Adrenal gland (tissue), 9 donors: ENCODE measurements at regions not wholly inside any gene's neighbourhood (a gene's known extent, or its start where the extent isn't known, plus 50 kb on each side); places are given as distances from the start of the nearest gene placed in this dataset.

Experiments
- DNase-seq, 7 donors: peaks; one replicate each; pipeline ENCODE4 v3.0.0-alpha.2; 2019 to 2020
- H3K27ac ChIP-seq, 5 donors: fragments of 200-600 bp; sonication (generic) in 4 of 5; 1 replicate in 3 of 5; 2 replicates in 2 of 5; pipeline versions ENCODE4 v1.5.1 to v1.8.0; 2016 to 2020; ENCODE audit warnings: mild to moderate bottlenecking in 1 of 5
- H3K27me3 ChIP-seq: fragments of 200-600 bp; 2 replicates; pipeline ENCODE4 v1.8.0; 2021
- H3K36me3 ChIP-seq, 2 donors: fragments of 200-600 bp; replicated peaks in 1 of 2; 1 replicate in 1 of 2; 2 replicates in 1 of 2; pipeline versions ENCODE4 v1.5.1 to v1.8.0; 2018 to 2022
- H3K4me1 ChIP-seq, 2 donors: fragments of 200-600 bp; replicated peaks in 1 of 2; 1 replicate in 1 of 2; 2 replicates in 1 of 2; pipeline versions ENCODE4 v1.5.1 to v1.8.0; 2018 to 2021
- H3K4me3 ChIP-seq, 4 donors: fragments of 200-600 bp; sonication (generic) in 3 of 4; one replicate each; pipeline ENCODE4 v1.5.1; 2016 to 2018
- H3K9me3 ChIP-seq, 3 donors: fragments of 200-600 bp; sonication (generic) in 1 of 3; replicated peaks in 1 of 3; 1 replicate in 2 of 3; 2 replicates in 1 of 3; pipeline versions ENCODE4 v1.5.1 to v1.8.0; 2016 to 2021
- POLR2A ChIP-seq, 2 donors: fragments of 450-650 bp; IDR thresholded peaks; one replicate each; pipeline ENCODE4 v1.6.1; 2017; ENCODE audit warnings: antibody characterized with exemption in 2 of 2, mild to moderate bottlenecking in 2 of 2, moderate library complexity in 1 of 2
- WGBS, 4 donors: extraction: QIAGEN DNeasy Blood & Tissue Kit in 2 of 4; methylation state at CpG; one replicate each; pipeline versions ENCODE4 v1.1.5 to v1.1.7; 2013 to 2017; 5-methylcytosine and 5-hydroxymethylcytosine counted together
- intact Hi-C, 2 donors: fragments of 100-400 bp; cut with DNase I; formaldehyde crosslinking; loops; one replicate each; pipeline versions ENCODE4 v1.14.1 to v1.15.0; 2022 to 2023
- TF ChIP-seq, protein P1 (sequence below), 6 experiments: fragments of 450-650 bp in 4 of 6; fragments of 200-600 bp in 2 of 6; sonication (generic) in 1 of 6; IDR thresholded peaks; 1 replicate in 5 of 6; 2 replicates in 1 of 6; pipeline versions ENCODE4 v1.5.1 to v1.8.0; 2016 to 2021; ENCODE audit warnings: antibody characterized with exemption in 6 of 6, mild to moderate bottlenecking in 2 of 6, moderate library complexity in 1 of 6
- donor health status: healthy with polysubstance abuse.
- donor health status: Bipolar disorder and iron deficiency.
- donor health status: DM: yes; HTN: yes; CAD: no.
- donor health status: DM: no; HTN: no; CAD: no.
- donor health status: DM: no; HTN: no; CAD: no.

- peak in 1 of 7 donors; percentile 48 for DNase-seq
- no peaks in the 10 kb centered on the region for H3K9me3 ChIP-seq
- no peaks in the 10 kb centered on the region for H3K36me3 ChIP-seq
- no peak for TF ChIP-seq POLR2A (IDR thresholded peaks at IDR 0.05)
- TF ChIP-seq, protein P1, sequence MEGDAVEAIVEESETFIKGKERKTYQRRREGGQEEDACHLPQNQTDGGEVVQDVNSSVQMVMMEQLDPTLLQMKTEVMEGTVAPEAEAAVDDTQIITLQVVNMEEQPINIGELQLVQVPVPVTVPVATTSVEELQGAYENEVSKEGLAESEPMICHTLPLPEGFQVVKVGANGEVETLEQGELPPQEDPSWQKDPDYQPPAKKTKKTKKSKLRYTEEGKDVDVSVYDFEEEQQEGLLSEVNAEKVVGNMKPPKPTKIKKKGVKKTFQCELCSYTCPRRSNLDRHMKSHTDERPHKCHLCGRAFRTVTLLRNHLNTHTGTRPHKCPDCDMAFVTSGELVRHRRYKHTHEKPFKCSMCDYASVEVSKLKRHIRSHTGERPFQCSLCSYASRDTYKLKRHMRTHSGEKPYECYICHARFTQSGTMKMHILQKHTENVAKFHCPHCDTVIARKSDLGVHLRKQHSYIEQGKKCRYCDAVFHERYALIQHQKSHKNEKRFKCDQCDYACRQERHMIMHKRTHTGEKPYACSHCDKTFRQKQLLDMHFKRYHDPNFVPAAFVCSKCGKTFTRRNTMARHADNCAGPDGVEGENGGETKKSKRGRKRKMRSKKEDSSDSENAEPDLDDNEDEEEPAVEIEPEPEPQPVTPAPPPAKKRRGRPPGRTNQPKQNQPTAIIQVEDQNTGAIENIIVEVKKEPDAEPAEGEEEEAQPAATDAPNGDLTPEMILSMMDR (IDR thresholded peaks at IDR 0.05): no peak
- no peaks in the 10 kb centered on the region for H3K4me1 ChIP-seq
- 80 to 90% (median 85%) methylated on average over 6 of the region's 6 CpGs for WGBS, 4 donors
- H3K4me3 ChIP-seq: no peak overlapping the region
- intact Hi-C loops: no loop called here
- H3K27me3 ChIP-seq: no peaks in the 10 kb centered on the region
- H3K27ac ChIP-seq: no peak overlapping the region
Observed at GRCh38 chr3:148079370-148079769, 618.3 kb upstream of the AGTR1 start.

GRCh38 chr3:148081926-148082325, 615.8 kb upstream of the AGTR1 start:
- no peak for TF ChIP-seq POLR2A (IDR thresholded peaks at IDR 0.05)
- TF ChIP-seq, protein P1 (IDR thresholded peaks at IDR 0.05): no peak
- intact Hi-C loops: no loop called here
- DNase-seq: no peak
- Histone ChIP-seq H3K27me3 (no peaks in the 10 kb centered on the region), H3K4me3 (no peak overlapping the region), H3K36me3 (no peaks in the 10 kb centered on the region), H3K4me1 (no peaks in the 10 kb centered on the region), H3K9me3 (no peaks in the 10 kb centered on the region), H3K27ac (no peak overlapping the region)
- WGBS, 4 donors: 90 to 97% (median 96%) methylated on average over 1 of the region's 1 CpG

DNA sequence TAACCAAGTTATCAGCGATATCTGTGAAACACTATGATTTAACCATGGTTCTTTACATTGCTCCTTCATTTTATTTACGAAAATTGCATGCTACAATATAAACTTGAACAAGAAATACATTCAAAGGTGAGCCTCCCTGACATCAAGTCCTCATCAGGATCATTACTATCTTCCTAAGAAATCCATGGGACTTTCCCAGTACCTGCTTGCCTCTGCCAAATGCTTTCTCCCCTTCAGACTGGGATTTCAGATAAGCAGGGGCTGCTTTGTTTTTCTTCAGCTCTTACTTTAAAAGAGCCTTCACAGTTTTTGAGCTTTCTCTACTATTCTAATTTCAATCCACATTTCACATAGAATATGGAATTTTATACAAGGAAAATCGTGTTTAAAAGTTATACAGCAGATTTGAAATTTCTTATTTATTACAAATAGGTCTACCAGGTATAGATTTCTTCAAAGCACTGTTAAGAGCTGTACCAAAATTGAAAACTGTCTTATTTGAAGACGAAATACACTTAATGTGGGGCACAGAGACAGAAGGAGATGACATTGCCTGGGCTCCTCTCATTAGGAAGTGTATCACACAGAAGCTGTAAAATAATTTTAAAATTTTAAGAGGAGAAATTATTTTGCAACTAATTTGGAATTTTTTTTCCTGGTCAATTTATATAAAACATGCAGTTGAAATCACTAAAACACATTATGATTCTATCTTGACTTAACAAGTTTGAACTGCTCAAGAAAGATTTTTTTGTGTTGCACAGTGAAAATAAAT, 615.0 kb upstream of the AGTR1 start:
- H3K27ac ChIP-seq: no peak overlapping the region
- no peaks in the 10 kb centered on the region for H3K4me1 ChIP-seq
- TF ChIP-seq, protein P1 (IDR thresholded peaks at IDR 0.05): no peak
- no peak for TF ChIP-seq POLR2A (IDR thresholded peaks at IDR 0.05)
- no peak overlapping the region for H3K4me3 ChIP-seq
- intact Hi-C loops: no loop called here
- WGBS, 4 donors: 63 to 79% (median 72%) methylated on average over 4 of the region's 4 CpGs
- no peaks in the 10 kb centered on the region for H3K9me3 ChIP-seq
- no peak for DNase-seq
- H3K36me3 ChIP-seq: no peaks in the 10 kb centered on the region
- H3K27me3 ChIP-seq: no peaks in the 10 kb centered on the region

DNA sequence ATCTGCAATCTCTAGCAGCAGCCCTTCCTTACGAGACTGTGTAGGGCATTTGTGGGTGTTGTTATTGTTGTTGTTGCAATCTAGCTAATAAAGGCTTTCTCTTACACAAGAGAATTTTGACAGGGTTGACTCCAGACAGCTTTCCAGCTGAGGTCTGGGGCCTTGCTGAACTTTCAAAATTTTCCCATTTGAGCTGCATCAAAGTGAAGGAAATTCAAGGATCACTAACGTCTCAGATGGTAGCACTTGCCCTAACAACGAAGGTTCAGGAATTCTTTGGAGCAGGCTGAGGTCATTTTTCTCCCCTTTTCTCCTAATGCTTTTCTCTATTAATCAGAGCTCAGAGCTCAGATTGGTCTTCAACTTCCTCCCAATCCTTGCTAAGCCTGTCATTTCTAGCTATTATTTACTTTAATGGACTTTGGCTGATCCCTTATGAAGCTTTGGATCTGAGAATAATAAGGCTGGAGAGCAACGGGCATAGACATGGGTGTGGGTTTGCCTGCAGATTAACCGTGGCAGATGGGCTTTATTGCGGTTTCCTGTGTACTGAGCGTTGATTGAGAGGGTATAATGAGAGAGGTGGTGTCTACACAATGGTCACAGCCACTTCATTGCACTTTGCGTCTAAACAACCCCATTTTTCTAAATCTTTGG, 614.0 kb upstream of the AGTR1 start:
- H3K9me3 ChIP-seq: no peaks in the 10 kb centered on the region
- WGBS, 4 donors: 61 to 72% (median 68%) methylated on average over 8 of the region's 8 CpGs
- DNase-seq: no peak
- H3K4me1 ChIP-seq: no peaks in the 10 kb centered on the region
- no peak overlapping the region for H3K4me3 ChIP-seq
- TF ChIP-seq, protein P1 (IDR thresholded peaks at IDR 0.05): no peak
- TF ChIP-seq POLR2A (IDR thresholded peaks at IDR 0.05): no peak
- H3K36me3 ChIP-seq: no peaks in the 10 kb centered on the region
- H3K27me3 ChIP-seq: no peaks in the 10 kb centered on the region
- intact Hi-C loops: no loop called here
- no peak overlapping the region for H3K27ac ChIP-seq
